HK-2 (cell line): ENCODE measurements at regions not wholly inside any gene's neighbourhood (a gene's known extent, or its start where the extent isn't known, plus 50 kb on each side); places are given as distances from the start of the nearest gene placed in this dataset.

Experiments used
- DNase-seq: peaks from one replicate; pipeline ENCODE4 v3.0.0-alpha.2; 2018; ENCODE audit not compliant: unreplicated experiment

DNA sequence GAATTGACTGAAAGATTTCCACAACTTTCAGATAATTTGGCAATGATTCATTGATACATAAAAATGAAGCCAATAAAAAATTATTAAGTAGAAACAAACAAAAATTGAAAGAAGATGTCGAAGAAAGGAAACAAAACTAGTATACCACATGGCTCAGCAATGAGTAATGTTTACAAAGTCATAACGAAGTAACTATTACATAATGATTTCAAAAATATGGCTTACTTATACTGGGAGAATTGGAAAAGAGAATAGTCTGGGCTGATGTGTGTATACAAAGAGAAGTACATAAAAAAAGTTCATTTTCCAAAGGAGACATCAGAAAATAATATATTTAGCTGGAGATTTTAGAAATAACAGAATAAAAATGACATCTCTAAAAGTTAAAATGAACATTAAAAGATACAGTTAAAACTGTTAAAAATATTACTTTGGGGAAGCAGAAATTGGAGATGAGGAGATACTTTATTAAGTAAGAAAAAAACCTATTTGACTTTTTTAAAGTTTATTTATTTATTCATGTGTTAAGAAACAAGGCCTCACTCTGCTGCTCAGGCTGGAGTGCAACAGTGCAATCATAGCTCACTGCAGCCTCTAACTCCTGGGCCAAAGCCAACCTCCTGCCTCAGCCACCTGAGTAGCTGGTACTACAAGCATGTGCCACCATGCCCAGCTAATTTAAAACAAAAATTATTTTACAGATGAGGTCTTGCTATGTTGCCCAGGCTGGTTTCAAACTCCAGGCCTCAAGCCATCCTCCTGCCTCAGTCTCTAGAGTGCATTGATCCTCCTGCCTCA, 409.7 kb upstream of the PIK3C3 start:
- DNase-seq, result no peak

GRCh38 chr18:41543815-41544214, 411.2 kb upstream of the PIK3C3 start:
- DNase-seq, result no peak

DNA sequence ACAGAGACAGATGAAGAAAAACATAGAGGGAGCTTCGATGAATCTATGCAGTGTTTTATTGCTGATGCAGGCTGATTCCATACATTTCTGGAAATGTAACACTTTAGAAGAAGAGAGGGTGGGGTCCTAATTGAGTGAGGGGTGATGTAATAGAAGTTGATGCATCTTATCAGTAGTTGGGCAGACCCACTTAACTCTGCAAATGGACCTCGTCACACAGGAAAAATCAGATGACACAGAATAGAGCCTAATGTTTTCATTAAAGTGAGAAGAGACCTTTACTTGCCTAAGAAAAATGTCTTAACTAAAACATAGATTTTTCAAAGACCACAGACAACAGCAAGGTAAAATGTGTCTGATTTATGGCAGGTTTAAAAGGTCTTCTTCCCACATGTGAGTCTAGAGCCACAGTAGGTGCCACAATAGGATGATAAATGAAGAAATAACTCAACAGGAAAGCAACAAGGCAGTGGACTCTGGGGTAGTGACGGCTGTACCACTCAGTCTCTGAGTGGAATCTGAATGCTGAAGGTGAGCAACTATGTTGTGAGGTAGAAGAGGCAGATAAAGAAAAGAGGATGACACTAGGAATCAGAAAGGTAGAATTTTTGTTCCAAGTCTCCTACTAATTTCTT, 414.7 kb upstream of the PIK3C3 start:
- DNase-seq, result no peak

DNA sequence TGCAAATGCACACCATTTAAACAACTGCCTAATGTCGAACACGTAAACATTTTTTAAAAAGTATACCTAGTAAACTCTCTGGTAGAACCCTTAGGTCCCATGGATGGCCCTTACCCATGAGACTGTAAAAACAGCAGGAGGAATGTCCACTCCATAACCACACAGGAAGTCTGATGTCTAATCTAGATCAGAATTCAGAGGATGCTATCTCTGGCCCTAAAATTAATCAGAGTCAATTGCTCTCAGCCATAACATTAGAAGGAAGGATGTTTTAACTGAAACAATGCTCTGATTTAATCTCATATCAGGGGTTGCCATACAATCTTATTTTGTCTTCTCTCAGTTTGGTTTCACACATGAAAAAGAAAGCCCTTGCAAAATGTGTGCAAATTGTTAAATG, 416.3 kb upstream of the PIK3C3 start:
- DNase-seq, result no peak

DNA sequence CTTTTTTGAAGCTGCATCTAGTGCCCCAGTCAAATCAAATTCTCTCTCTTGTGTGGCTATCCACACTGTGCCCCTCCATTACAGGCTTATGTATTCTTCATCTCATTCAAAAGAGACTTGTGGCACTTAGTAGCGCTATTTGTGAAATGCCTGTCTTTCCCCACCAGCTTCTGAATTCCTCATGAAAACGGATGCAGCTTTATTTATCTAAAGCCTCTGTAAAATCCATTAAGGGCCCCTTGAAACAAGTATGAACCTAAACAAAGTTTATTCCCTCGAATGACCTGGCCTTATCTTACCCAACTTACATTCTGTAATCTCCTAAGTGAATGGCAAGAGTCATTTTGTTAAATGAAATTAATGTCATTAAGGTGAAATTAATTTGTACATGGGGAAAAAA, 417.4 kb upstream of the PIK3C3 start:
- DNase-seq, result no peak

DNA sequence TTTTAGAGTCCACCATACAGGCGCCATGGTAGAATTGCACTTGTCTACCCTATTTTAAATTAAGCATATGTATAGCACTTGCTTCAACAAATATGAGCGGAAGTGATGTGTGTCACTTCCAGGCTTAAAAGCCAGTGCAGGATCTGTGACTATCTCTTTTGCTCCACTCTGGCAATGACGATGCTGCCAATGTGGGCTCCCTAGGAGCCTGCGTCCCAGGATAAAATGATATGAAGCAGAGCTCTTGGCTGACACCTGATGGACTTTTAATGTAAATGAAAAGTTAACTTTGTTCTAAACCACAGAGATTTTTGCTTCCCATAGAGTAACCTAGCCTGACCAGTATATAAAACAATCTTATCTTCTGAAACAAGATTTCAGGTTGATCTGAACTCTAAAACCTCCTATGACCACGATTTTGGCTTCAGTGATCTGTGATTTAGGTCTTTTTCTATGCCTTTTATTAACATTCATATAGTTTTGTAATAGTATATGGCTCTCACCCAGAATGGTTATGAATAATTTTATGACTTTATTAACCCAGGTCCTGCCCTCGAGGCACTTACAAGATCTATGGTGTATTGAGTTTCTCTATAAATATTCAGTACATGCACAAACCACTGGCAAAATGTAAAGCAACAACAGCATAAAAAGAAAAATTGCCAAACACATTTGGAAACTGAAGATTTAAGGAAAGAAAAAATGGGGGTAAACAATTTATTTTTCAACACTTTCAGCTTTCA, 422.5 kb upstream of the PIK3C3 start:
- DNase-seq, result no peak

GRCh38 chr18:41530970-41531369, 424.1 kb upstream of the PIK3C3 start:
- no peak for DNase-seq

GRCh38 chr18:41529093-41529492, 425.9 kb upstream of the PIK3C3 start:
- no peak for DNase-seq

DNA sequence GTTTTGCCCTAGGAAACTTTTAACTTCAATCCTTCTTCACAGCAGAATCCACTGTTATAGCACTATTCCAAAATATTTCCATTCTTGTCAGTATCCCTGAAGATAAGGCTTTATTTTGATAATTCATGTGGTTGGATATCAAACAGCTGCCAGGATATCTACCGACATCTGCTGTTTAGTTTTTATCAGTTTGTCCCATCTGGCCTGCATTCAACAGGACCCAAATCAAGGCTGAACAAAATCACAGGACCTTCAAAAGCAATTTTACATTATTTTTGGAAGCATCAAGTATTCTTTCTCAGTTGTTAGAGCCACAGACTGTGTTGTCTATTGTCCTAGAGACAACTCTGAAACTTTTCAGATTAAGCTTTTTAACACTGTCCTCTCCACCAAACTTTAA, 429.0 kb upstream of the PIK3C3 start:
- no peak for DNase-seq

- DNase-seq, result no peak
Measured at GRCh38 chr18:41524674-41525470, 430.2 kb upstream of the PIK3C3 start.

GRCh38 chr18:41517142-41517541, 437.9 kb upstream of the PIK3C3 start:
- DNase-seq, result no peak

- DNase-seq, result no peak
Measured at GRCh38 chr18:41513438-41513837, 441.6 kb upstream of the PIK3C3 start.

GRCh38 chr18:41504316-41504715, 450.7 kb upstream of the PIK3C3 start:
- DNase-seq, result no peak

DNA sequence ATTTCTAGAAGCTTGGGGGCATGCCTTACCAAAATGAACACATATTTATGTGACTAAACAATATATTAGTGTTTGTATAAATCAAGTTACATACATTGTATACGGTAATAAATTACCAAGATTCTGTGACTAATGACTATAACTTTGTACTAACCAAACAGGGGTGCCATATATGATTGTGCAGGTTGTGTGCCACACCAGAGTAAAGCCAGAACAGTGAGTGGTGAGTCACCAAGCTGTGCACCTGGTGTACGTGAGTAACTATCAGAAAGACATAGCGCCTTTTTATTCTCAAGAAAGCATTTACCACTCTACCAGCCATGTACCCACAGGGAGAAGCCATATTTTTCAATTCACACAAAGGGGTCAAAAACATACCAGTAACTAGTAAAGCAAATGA, 453.2 kb upstream of the PIK3C3 start:
- DNase-seq, result no peak

DNA sequence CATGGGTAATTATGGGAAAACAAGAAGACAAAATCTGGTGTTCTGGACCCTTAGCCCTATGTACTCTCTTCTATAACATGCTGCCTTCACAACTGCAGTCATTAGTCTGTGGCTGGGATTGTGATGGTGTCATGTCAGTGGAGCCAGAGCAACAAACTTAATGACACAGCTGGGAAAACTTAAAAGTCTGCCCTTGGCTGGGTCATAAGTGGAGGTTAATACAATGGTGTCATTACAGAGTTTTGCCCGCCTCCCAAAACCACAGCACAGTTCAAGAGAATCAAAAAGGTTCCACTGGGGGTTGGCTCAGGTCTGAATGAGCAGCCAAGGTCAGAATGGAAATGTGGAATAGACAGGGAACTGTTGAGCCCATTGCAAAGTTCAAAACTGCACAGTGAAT, 455.7 kb upstream of the PIK3C3 start:
- DNase-seq, result no peak

- DNase-seq, result no peak
Measured at GRCh38 chr18:41490861-41491260, 464.2 kb upstream of the PIK3C3 start.

DNA sequence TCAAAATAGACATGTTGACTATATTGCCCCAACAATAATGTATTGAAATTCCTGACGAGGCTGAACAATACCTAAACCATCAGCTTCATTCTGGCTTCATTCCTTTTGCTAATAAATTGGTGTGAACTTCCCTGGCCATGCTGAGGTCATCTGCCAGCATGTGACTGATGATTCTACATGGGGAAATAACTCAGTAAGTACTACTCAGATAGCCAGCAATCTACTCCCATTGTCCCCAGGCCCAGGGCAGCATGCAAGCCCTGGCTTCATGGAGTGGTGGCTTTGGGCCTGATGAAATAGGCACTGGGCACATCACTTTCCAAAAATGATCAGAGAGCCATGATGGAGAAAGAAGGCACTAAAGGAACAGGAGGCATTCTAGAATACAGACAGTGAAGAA, 468.5 kb upstream of the PIK3C3 start:
- no peak for DNase-seq

DNA sequence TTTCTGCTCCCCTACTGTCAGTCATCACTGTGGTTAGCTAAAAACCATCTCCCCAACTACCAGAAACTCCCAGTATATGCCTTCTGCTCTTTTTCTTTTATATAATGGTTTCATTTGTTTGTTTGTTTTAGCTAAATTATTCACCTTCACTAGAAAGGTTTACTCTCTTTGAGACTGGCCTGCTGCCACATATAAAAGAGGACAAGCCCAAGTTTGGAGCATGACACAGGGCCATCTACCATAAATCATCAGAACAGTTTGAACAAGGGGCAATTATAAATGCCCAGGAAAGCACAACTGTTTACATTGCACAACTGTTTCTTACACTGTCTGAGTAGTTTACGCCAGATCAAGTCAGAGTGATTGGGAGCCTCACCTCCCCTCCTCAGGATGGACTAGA, 471.0 kb upstream of the PIK3C3 start:
- DNase-seq, result no peak

- DNase-seq, result no peak
Measured at GRCh38 chr18:41482501-41482900, 472.5 kb upstream of the PIK3C3 start.

DNA sequence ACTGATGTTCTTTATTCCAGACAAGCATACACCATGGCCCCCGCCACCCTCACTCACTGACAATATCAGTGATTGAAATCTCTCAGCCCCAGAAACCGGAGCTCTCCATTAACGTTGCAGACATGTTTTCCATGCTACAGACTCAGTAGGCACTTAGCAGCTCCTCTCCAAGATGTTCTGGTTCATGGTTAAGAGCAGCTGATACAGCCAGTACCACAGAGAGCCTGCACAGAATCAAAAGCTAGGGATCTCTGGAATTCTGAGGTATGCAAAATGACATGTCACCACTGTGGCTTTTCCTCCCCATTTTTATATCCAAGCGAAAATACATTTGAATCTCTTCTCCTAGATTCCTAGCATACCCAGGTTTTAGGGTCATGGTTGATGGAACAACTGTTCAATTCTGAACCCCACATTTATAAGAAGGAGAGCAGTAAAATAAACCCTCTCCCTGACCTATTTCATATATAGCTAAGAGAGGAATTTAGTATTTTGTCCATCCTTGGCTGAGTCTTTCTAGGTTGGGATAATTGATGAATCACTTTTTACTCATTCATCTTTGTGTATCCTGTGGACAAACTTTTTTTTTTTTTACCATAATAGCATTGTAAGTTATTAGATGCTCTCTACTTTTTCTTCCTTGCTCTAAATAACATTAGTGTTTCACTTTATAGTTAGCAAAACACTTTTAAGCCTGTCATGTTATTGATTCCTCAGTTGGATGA, 488.4 kb upstream of the PIK3C3 start:
- no peak for DNase-seq

- no peak for DNase-seq
Measured at GRCh38 chr18:41465386-41465785, 489.6 kb upstream of the PIK3C3 start.
